Caco-2 (cell line): ENCODE measurements at regions not wholly inside any gene's neighbourhood (a gene's known extent, or its start where the extent isn't known, plus 50 kb on each side); places are given as distances from the start of the nearest gene placed in this dataset.
"Not testable (repeated sequence)": the region's sequence is repeated elsewhere in the genome, so short reads cannot be mapped to it uniquely, and the experiment has no call there.

Experiments
- BruUV-seq: library from RNA; stranded (reverse); fragments of 400-500 nt; replicated peaks from 2 replicates; lab custom pipeline; 2021; lab: Mats Ljungman, UMichigan
- CTCF ChIA-PET: fragments of 300-600 bp; sonication (Branson Sonifier 250); formaldehyde crosslinking; loops from one replicate; lab custom pipeline; 2022; ENCODE audit warnings: antibody characterized with exemption; lab: Charles Lee
- POLR2A ChIA-PET: fragments of 300-600 bp; sonication (Branson Sonifier 250); formaldehyde crosslinking; loops from one replicate; lab custom pipeline; 2022; ENCODE audit warnings: antibody characterized with exemption; lab: Charles Lee
- DNase-seq, 2 experiments: peaks; one replicate each; pipeline versions ENCODE4 v3.0.0 to v3.0.0-alpha.2; 2020 to 2022
- H3K27me3 ChIP-seq: replicated peaks from 2 replicates; pipeline ENCODE4 v1.6.0; 2011; ENCODE audit warnings: low read length; ENCODE audit not compliant: control insufficient read depth, insufficient read depth
- H3K36me3 ChIP-seq: 2 replicates; pipeline ENCODE4 v1.5.1; 2011; ENCODE audit warnings: low read length; ENCODE audit not compliant: control insufficient read depth, insufficient read depth
- H3K4me1 ChIP-seq: fragments of 250-450 bp; sonication (Bioruptor Pico); 2 replicates; pipeline ENCODE4 v1.5.1; 2020; ENCODE audit warnings: mild to moderate bottlenecking
- H3K4me3 ChIP-seq: 2 replicates; pipeline ENCODE4 v1.5.1; 2011; ENCODE audit warnings: low read depth, mild to moderate bottlenecking, control low read depth, low read length
- H3K9me3 ChIP-seq: fragments of 250-450 bp; sonication (Bioruptor Pico); 2 replicates; pipeline ENCODE4 v1.5.1; 2020; ENCODE audit warnings: mild to moderate bottlenecking, moderate library complexity
- H3K27ac Mint-ChIP-seq: one replicate; pipeline ENCODE4 v1.8.0; 2022; ENCODE audit warnings: mixed read lengths; ENCODE audit not compliant: unreplicated experiment
- H3K27me3 Mint-ChIP-seq: one replicate; pipeline ENCODE4 v1.8.0; 2022; ENCODE audit warnings: mixed read lengths; ENCODE audit not compliant: insufficient read depth, unreplicated experiment
- H3K36me3 Mint-ChIP-seq: one replicate; pipeline ENCODE4 v1.8.0; 2022; ENCODE audit warnings: mild to moderate bottlenecking, mixed read lengths; ENCODE audit not compliant: insufficient read depth, unreplicated experiment
- H3K4me1 Mint-ChIP-seq: one replicate; pipeline ENCODE4 v1.8.0; 2022; ENCODE audit warnings: low read depth, mixed read lengths; ENCODE audit not compliant: unreplicated experiment
- H3K4me3 Mint-ChIP-seq: one replicate; pipeline ENCODE4 v1.8.0; 2022; ENCODE audit warnings: mild to moderate bottlenecking, moderate library complexity, mixed read lengths; ENCODE audit not compliant: unreplicated experiment
- H3K9me3 Mint-ChIP-seq: one replicate; pipeline ENCODE4 v1.8.0; 2022; ENCODE audit warnings: mixed read lengths; ENCODE audit not compliant: unreplicated experiment
- intact Hi-C: fragments of 100-400 bp; cut with micrococcal nuclease; formaldehyde crosslinking; loops from one replicate; pipeline ENCODE4 v1.10.0; 2022; ENCODE audit not compliant: unreplicated experiment
- TF ChIP-seq, protein P1 (sequence below), 2 experiments: fragments of 200-600 bp in 1 of 2; IDR thresholded peaks; 1 replicate in 1 of 2; 2 replicates in 1 of 2; pipeline versions ENCODE4 v1.5.1 to v1.8.0; 2011 to 2022; ENCODE audit warnings: antibody characterized with exemption in 1 of 2, control low read depth in 1 of 2, inconsistent platforms in 1 of 2, low read depth in 1 of 2, low read length in 1 of 2, mild to moderate bottlenecking in 1 of 2, moderate library complexity in 1 of 2; ENCODE audit not compliant: insufficient read depth in 1 of 2, severe bottlenecking in 1 of 2, unreplicated experiment in 1 of 2

GRCh38 chr3:145251311-145251710 is 909.7 kb downstream of the PLOD2 start:
- no peak overlapping the region for H3K4me3 ChIP-seq
- H3K4me3 Mint-ChIP-seq = no peak overlapping the region
- H3K9me3 Mint-ChIP-seq = peaks cover 22% of the 10 kb centered on the region
- no peaks in the 10 kb centered on the region for H3K36me3 Mint-ChIP-seq
- POLR2A ChIA-PET = no interaction called here
- no peaks in the 10 kb centered on the region for H3K36me3 ChIP-seq
- H3K27ac Mint-ChIP-seq = no peak overlapping the region
- H3K27me3 Mint-ChIP-seq = no peaks in the 10 kb centered on the region
- no TSS peak for BruUV-seq
- DNase-seq = no peak
- H3K9me3 ChIP-seq = no peaks in the 10 kb centered on the region
- TF ChIP-seq, protein P1, sequence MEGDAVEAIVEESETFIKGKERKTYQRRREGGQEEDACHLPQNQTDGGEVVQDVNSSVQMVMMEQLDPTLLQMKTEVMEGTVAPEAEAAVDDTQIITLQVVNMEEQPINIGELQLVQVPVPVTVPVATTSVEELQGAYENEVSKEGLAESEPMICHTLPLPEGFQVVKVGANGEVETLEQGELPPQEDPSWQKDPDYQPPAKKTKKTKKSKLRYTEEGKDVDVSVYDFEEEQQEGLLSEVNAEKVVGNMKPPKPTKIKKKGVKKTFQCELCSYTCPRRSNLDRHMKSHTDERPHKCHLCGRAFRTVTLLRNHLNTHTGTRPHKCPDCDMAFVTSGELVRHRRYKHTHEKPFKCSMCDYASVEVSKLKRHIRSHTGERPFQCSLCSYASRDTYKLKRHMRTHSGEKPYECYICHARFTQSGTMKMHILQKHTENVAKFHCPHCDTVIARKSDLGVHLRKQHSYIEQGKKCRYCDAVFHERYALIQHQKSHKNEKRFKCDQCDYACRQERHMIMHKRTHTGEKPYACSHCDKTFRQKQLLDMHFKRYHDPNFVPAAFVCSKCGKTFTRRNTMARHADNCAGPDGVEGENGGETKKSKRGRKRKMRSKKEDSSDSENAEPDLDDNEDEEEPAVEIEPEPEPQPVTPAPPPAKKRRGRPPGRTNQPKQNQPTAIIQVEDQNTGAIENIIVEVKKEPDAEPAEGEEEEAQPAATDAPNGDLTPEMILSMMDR (IDR thresholded peaks at IDR 0.05; ENCODE audit: insufficient read depth in 1 of 2, low read depth in 1 of 2, low read length in 1 of 2, severe bottlenecking in 1 of 2, unreplicated experiment in 1 of 2) = no peak
- CTCF ChIA-PET = no interaction called here
- H3K27me3 ChIP-seq = no peaks in the 10 kb centered on the region
- no peaks in the 10 kb centered on the region for H3K4me1 ChIP-seq
- H3K4me1 Mint-ChIP-seq = no peaks in the 10 kb centered on the region
- intact Hi-C loops = no loop called here

- H3K4me1 Mint-ChIP-seq, H3K36me3 Mint-ChIP-seq, H3K27ac Mint-ChIP-seq, H3K27me3 Mint-ChIP-seq, BruUV-seq, intact Hi-C loops, H3K4me3 ChIP-seq, H3K36me3 ChIP-seq, H3K4me1 ChIP-seq, H3K27me3 ChIP-seq, CTCF ChIA-PET, H3K9me3 Mint-ChIP-seq, H3K9me3 ChIP-seq, H3K4me3 Mint-ChIP-seq, POLR2A ChIA-PET: not testable (repeated sequence)
- DNase-seq = peak in 1 of 2 experiments; percentile 42
Observed at GRCh38 chr3:145257967-145258366, 903.0 kb downstream of the PLOD2 start.

GRCh38 chr3:145259166-145259880 is 901.7 kb downstream of the PLOD2 start:
- no peaks in the 10 kb centered on the region for H3K27me3 ChIP-seq
- H3K27ac Mint-ChIP-seq = no peak overlapping the region
- no peak overlapping the region for H3K4me3 ChIP-seq
- intact Hi-C loops = no loop called here
- TF ChIP-seq, protein P1 (IDR thresholded peaks at IDR 0.05; ENCODE audit: insufficient read depth in 1 of 2, low read depth in 1 of 2, low read length in 1 of 2, severe bottlenecking in 1 of 2, unreplicated experiment in 1 of 2) = no peak
- H3K27me3 Mint-ChIP-seq = no peaks in the 10 kb centered on the region
- DNase-seq = no peak
- BruUV-seq = no TSS peak
- POLR2A ChIA-PET = no interaction called here
- no peak overlapping the region for H3K4me3 Mint-ChIP-seq
- no peaks in the 10 kb centered on the region for H3K36me3 ChIP-seq
- no peaks in the 10 kb centered on the region for H3K4me1 Mint-ChIP-seq
- H3K9me3 Mint-ChIP-seq = no peaks in the 10 kb centered on the region
- H3K4me1 ChIP-seq = no peaks in the 10 kb centered on the region
- CTCF ChIA-PET = no interaction called here
- no peaks in the 10 kb centered on the region for H3K9me3 ChIP-seq
- H3K36me3 Mint-ChIP-seq = no peaks in the 10 kb centered on the region

GRCh38 chr3:145263458-145263857 is 897.5 kb downstream of the PLOD2 start:
- H3K27me3 Mint-ChIP-seq, H3K9me3 Mint-ChIP-seq, H3K4me1 ChIP-seq, H3K36me3 Mint-ChIP-seq, H3K4me3 Mint-ChIP-seq, CTCF ChIA-PET, intact Hi-C loops, H3K27ac Mint-ChIP-seq, BruUV-seq, H3K27me3 ChIP-seq, POLR2A ChIA-PET, DNase-seq, H3K9me3 ChIP-seq, H3K36me3 ChIP-seq, H3K4me3 ChIP-seq, H3K4me1 Mint-ChIP-seq: not testable (repeated sequence)
